Neural cell (in vitro differentiated cells): ENCODE measurements at regions not wholly inside any gene's neighbourhood (a gene's known extent, or its start where the extent isn't known, plus 50 kb on each side); places are given as distances from the start of the nearest gene placed in this dataset.
"Not testable (repeated sequence)": the region's sequence is repeated elsewhere in the genome, so short reads cannot be mapped to it uniquely, and the experiment has no call there.

Experiments
- H2AFZ ChIP-seq: fragments of 200-600, 300-800 bp; sonication (generic), shearing (Covaris generic); 2 replicates; pipeline ENCODE4 v1.6.0; 2014; ENCODE audit warnings: low read depth, mild to moderate bottlenecking, antibody characterized with exemption, low read length, moderate library complexity
- H3F3A ChIP-seq: fragments of 200-600 bp; shearing (Covaris generic); 2 replicates; pipeline ENCODE4 v1.6.1; 2016; ENCODE audit warnings: mild to moderate bottlenecking, moderate library complexity, mixed read lengths, antibody characterized with exemption, low read length; ENCODE audit not compliant: insufficient read depth, poor library complexity, severe bottlenecking
- H3K27ac ChIP-seq: fragments of 200-600, 300-800 bp; sonication (generic), shearing (Covaris generic); 2 replicates; pipeline ENCODE4 v1.5.1; 2014; ENCODE audit warnings: mild to moderate bottlenecking, low read length, moderate library complexity
- H3K27me3 ChIP-seq: fragments of 300-800, 200-600 bp; sonication (generic), shearing (Covaris generic); 2 replicates; pipeline ENCODE4 v1.6.0; 2014; ENCODE audit warnings: mild to moderate bottlenecking, low read depth, low read length, moderate library complexity; ENCODE audit not compliant: insufficient read depth
- H3K36me3 ChIP-seq: fragments of 300-800, 200-600 bp; sonication (generic), shearing (Covaris generic); 2 replicates; pipeline ENCODE4 v1.5.1; 2014; ENCODE audit warnings: mild to moderate bottlenecking, antibody characterized with exemption, low read length, moderate library complexity; ENCODE audit not compliant: insufficient read depth
- H3K4me2 ChIP-seq: fragments of 300-800, 200-600 bp; sonication (generic), shearing (Covaris generic); 2 replicates; pipeline ENCODE4 v1.6.0; 2014; ENCODE audit warnings: mild to moderate bottlenecking, low read length
- H3K4me3 ChIP-seq: fragments of 300-800, 200-600 bp; sonication (generic), shearing (Covaris generic); 2 replicates; pipeline ENCODE4 v1.5.1; 2014; ENCODE audit warnings: mild to moderate bottlenecking, low read length, moderate library complexity
- H3K79me2 ChIP-seq: fragments of 200-600 bp; shearing (Covaris generic); replicated peaks from 2 replicates; pipeline ENCODE4 v1.6.0; 2014; ENCODE audit warnings: mild to moderate bottlenecking, low read length, moderate library complexity; ENCODE audit not compliant: insufficient read depth
- H3K9ac ChIP-seq: fragments of 300-800, 200-600 bp; sonication (generic), shearing (Covaris generic); 2 replicates; pipeline ENCODE4 v1.6.1; 2016; ENCODE audit warnings: mild to moderate bottlenecking, low read length, mixed read lengths
- H3K9me2 ChIP-seq: fragments of 200-600 bp; shearing (Covaris generic); 2 replicates; pipeline ENCODE4 v1.6.1; 2016; ENCODE audit warnings: mild to moderate bottlenecking, low read length, mixed read lengths; ENCODE audit not compliant: insufficient read depth
- H3K9me3 ChIP-seq: fragments of 200-600, 300-800 bp; sonication (generic), shearing (Covaris generic); 2 replicates; pipeline ENCODE4 v1.6.1; 2016; ENCODE audit warnings: mild to moderate bottlenecking, mixed run types, low read length, moderate library complexity, mixed read lengths
- H4K20me1 ChIP-seq: fragments of 200-600 bp; shearing (Covaris generic); 2 replicates; pipeline ENCODE4 v1.6.1; 2016; ENCODE audit warnings: mild to moderate bottlenecking, mixed run types; ENCODE audit not compliant: insufficient read depth
- EP300 ChIP-seq: fragments of 450-650 bp; conservative IDR thresholded peaks from 2 replicates; pipeline ENCODE4 v1.6.1; 2014; ENCODE audit warnings: antibody characterized with exemption, mild to moderate bottlenecking, moderate library complexity; ENCODE audit not compliant: poor library complexity, severe bottlenecking
- EZH2 ChIP-seq: fragments of 200-600, 300-800 bp; shearing (Covaris generic), sonication (generic); IDR thresholded peaks from 2 replicates; pipeline ENCODE4 v1.6.1; 2014; ENCODE audit warnings: antibody characterized with exemption, low read length, borderline replicate concordance, mild to moderate bottlenecking; ENCODE audit not compliant: insufficient read depth, poor library complexity, severe bottlenecking
- MXI1 ChIP-seq: fragments of 450-650 bp; conservative IDR thresholded peaks from 2 replicates; pipeline ENCODE4 v1.6.1; 2014; ENCODE audit warnings: antibody characterized with exemption, mild to moderate bottlenecking; ENCODE audit not compliant: poor library complexity, severe bottlenecking
- POLR2AphosphoS5 ChIP-seq: IDR thresholded peaks from 2 replicates; pipeline ENCODE4 v1.6.1; 2012
- RAD21 ChIP-seq: fragments of 450-650 bp; conservative IDR thresholded peaks from 2 replicates; pipeline ENCODE4 v1.6.1; 2014; ENCODE audit warnings: antibody characterized with exemption, mild to moderate bottlenecking, moderate library complexity
- SMC3 ChIP-seq: fragments of 450-650 bp; conservative IDR thresholded peaks from 2 replicates; pipeline ENCODE4 v1.6.1; 2014; ENCODE audit warnings: antibody characterized with exemption, mild to moderate bottlenecking, moderate library complexity; ENCODE audit not compliant: poor library complexity
- TAF1 ChIP-seq: IDR thresholded peaks from 2 replicates; pipeline ENCODE4 v1.6.1; 2012; ENCODE audit warnings: low read depth
- TF ChIP-seq, protein P1 (sequence below): IDR thresholded peaks from 2 replicates; pipeline ENCODE4 v1.6.1; 2012; ENCODE audit warnings: borderline replicate concordance
- TF ChIP-seq, protein P2 (sequence below): fragments of 450-650 bp; IDR thresholded peaks from 2 replicates; pipeline ENCODE4 v1.5.1; 2014; ENCODE audit warnings: antibody characterized with exemption, mild to moderate bottlenecking, moderate library complexity; ENCODE audit not compliant: poor library complexity, severe bottlenecking

DNA sequence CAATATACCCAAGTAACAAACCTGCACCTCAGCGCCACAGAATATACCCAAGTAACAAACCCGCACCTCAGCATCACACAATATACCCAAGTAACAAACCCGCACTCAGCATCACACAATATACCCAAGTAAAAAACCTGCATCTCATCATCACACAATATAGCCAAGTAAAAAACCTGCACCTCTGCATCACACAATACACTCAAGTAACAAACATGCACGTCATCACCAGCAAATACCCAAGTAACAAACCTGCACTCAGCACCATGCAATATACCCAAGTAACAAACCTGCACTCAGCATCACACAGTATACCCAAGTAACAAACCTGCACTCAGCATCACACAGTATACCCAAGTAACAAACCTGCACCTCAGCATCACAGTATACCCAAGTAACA is 69.8 kb downstream of the UQCRFS1 start:
- H3K79me2 ChIP-seq = no peaks in the 10 kb centered on the region
- H3K4me3 ChIP-seq = no peak overlapping the region
- H4K20me1 ChIP-seq = no peaks in the 10 kb centered on the region
- no peaks in the 10 kb centered on the region for H3K36me3 ChIP-seq
- H3K4me2 ChIP-seq = no peak overlapping the region
- TF ChIP-seq TAF1 (no peak), RAD21 (no peak), SMC3 (no peak), POLR2AphosphoS5 (no peak), EP300 (no peak), MXI1 (no peak), EZH2 (no peak)
- TF ChIP-seq, protein P1, sequence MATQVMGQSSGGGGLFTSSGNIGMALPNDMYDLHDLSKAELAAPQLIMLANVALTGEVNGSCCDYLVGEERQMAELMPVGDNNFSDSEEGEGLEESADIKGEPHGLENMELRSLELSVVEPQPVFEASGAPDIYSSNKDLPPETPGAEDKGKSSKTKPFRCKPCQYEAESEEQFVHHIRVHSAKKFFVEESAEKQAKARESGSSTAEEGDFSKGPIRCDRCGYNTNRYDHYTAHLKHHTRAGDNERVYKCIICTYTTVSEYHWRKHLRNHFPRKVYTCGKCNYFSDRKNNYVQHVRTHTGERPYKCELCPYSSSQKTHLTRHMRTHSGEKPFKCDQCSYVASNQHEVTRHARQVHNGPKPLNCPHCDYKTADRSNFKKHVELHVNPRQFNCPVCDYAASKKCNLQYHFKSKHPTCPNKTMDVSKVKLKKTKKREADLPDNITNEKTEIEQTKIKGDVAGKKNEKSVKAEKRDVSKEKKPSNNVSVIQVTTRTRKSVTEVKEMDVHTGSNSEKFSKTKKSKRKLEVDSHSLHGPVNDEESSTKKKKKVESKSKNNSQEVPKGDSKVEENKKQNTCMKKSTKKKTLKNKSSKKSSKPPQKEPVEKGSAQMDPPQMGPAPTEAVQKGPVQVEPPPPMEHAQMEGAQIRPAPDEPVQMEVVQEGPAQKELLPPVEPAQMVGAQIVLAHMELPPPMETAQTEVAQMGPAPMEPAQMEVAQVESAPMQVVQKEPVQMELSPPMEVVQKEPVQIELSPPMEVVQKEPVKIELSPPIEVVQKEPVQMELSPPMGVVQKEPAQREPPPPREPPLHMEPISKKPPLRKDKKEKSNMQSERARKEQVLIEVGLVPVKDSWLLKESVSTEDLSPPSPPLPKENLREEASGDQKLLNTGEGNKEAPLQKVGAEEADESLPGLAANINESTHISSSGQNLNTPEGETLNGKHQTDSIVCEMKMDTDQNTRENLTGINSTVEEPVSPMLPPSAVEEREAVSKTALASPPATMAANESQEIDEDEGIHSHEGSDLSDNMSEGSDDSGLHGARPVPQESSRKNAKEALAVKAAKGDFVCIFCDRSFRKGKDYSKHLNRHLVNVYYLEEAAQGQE = no peak
- TF ChIP-seq, protein P2, sequence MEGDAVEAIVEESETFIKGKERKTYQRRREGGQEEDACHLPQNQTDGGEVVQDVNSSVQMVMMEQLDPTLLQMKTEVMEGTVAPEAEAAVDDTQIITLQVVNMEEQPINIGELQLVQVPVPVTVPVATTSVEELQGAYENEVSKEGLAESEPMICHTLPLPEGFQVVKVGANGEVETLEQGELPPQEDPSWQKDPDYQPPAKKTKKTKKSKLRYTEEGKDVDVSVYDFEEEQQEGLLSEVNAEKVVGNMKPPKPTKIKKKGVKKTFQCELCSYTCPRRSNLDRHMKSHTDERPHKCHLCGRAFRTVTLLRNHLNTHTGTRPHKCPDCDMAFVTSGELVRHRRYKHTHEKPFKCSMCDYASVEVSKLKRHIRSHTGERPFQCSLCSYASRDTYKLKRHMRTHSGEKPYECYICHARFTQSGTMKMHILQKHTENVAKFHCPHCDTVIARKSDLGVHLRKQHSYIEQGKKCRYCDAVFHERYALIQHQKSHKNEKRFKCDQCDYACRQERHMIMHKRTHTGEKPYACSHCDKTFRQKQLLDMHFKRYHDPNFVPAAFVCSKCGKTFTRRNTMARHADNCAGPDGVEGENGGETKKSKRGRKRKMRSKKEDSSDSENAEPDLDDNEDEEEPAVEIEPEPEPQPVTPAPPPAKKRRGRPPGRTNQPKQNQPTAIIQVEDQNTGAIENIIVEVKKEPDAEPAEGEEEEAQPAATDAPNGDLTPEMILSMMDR = no peak
- peaks cover 15% of the 10 kb centered on the region for H3K9me3 ChIP-seq
- no peaks in the 10 kb centered on the region for H3F3A ChIP-seq
- no peaks in the 10 kb centered on the region for H3K9me2 ChIP-seq
- no peak overlapping the region for H3K27ac ChIP-seq
- no peak overlapping the region for H2AFZ ChIP-seq
- H3K9ac ChIP-seq = no peak overlapping the region
- no peaks in the 10 kb centered on the region for H3K27me3 ChIP-seq

DNA sequence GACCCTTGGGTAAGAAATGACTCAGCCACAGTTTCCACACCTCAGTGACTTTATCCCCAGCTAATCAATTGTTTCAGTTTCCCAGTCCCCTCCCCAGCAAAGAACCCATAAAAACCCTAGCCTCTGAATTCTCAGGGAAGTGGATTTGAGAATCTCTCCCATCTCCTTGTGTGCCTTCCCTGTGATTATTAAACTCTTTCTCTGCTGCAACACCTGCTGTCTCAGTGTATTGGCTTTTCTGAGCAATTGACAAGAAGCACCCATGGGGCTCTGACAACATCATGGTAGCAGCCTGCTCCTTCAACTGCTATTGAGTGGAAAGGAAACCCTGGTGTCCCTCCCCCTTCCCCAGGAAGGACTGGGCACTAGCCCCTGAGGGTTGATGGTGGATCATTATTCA is 73.7 kb downstream of the UQCRFS1 start:
- H3K36me3 ChIP-seq = no peaks in the 10 kb centered on the region
- H3K4me3 ChIP-seq = no peak overlapping the region
- H3F3A ChIP-seq = no peaks in the 10 kb centered on the region
- H3K9me3 ChIP-seq = peaks cover 15% of the 10 kb centered on the region
- TF ChIP-seq EZH2 (no peak), EP300 (no peak), SMC3 (no peak), POLR2AphosphoS5 (no peak), MXI1 (no peak), RAD21 (no peak), TAF1 (no peak)
- TF ChIP-seq, protein P2 = no peak
- TF ChIP-seq, protein P1 = no peak
- no peaks in the 10 kb centered on the region for H3K27me3 ChIP-seq
- H3K9me2 ChIP-seq = no peaks in the 10 kb centered on the region
- H2AFZ ChIP-seq = no peak overlapping the region
- H3K79me2 ChIP-seq = no peaks in the 10 kb centered on the region
- H3K4me2 ChIP-seq = no peak overlapping the region
- no peaks in the 10 kb centered on the region for H4K20me1 ChIP-seq
- no peak overlapping the region for H3K27ac ChIP-seq
- H3K9ac ChIP-seq = no peak overlapping the region

DNA sequence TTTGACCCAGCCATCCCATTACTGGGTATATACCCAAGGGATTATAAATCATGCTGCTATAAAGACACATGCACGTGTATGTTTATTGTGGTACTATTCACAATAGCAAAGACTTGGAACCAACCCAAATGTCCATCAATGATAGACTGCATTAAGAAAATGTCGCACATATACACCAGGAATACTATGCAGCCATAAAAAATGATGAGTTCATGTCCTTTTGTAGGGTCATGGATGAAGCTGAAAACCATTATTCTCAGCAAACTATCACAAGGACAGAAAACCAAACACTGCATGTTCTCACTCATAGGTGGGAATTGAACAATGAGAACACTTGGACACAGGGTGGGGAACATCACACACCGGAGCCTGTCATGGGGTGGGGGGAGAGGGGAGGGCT is 74.7 kb downstream of the UQCRFS1 start:
- H3K4me2 ChIP-seq, H3K79me2 ChIP-seq, H3K27ac ChIP-seq, H4K20me1 ChIP-seq, H3F3A ChIP-seq, H3K9me2 ChIP-seq, H3K9ac ChIP-seq, H2AFZ ChIP-seq, H3K4me3 ChIP-seq, H3K36me3 ChIP-seq, H3K27me3 ChIP-seq: not testable (repeated sequence)
- H3K9me3 ChIP-seq = peaks cover 15% of the 10 kb centered on the region
